Left lung (tissue), 4 donors: ENCODE measurements at regions not wholly inside any gene's neighbourhood (a gene's known extent, or its start where the extent isn't known, plus 50 kb on each side); places are given as distances from the start of the nearest gene placed in this dataset.
"Not testable (repeated sequence)": the region's sequence is repeated elsewhere in the genome, so short reads cannot be mapped to it uniquely, and the experiment has no call there.

Experiments used
- ATAC-seq: fragments of 200-7000 bp; cut with Tn5 transposase; one replicate; pipeline ENCODE4 v1.9.1; 2020; ENCODE audit warnings: moderate library complexity
- DNase-seq, 4 donors: peaks; one replicate each; pipeline ENCODE4 v3.0.0-alpha.2; 2013 to 2020
- H3K27ac ChIP-seq, 2 donors: fragments of 200-600 bp; sonication (generic) in 1 of 2; one replicate each; pipeline versions ENCODE4 v1.5.0 to v1.8.0; 2020 to 2021
- H3K27me3 ChIP-seq, 2 donors: fragments of 200-600 bp; sonication (generic) in 1 of 2; one replicate each; pipeline versions ENCODE4 v1.5.0 to v1.8.0; 2020 to 2021
- H3K36me3 ChIP-seq, 2 donors: fragments of 200-600 bp; sonication (generic) in 1 of 2; one replicate each; pipeline versions ENCODE4 v1.5.0 to v1.8.0; 2020 to 2021
- H3K4me1 ChIP-seq, 2 donors: fragments of 200-600 bp; one replicate each; pipeline ENCODE4 v1.8.0; 2021
- H3K4me3 ChIP-seq, 2 donors: fragments of 200-600 bp; sonication (generic) in 1 of 2; one replicate each; pipeline versions ENCODE4 v1.5.0 to v1.8.0; 2020 to 2021; ENCODE audit warnings: mild to moderate bottlenecking in 1 of 2
- H3K9me3 ChIP-seq, 2 donors: fragments of 200-600 bp; sonication (generic) in 1 of 2; one replicate each; pipeline versions ENCODE4 v1.5.0 to v1.8.0; 2020 to 2021
- CTCF ChIP-seq, 2 donors: fragments of 200-600 bp; sonication (generic) in 1 of 2; IDR thresholded peaks; one replicate each; pipeline versions ENCODE4 v1.5.0 to v1.8.0; 2021; ENCODE audit warnings: antibody characterized with exemption in 2 of 2
- intact Hi-C, 2 donors: fragments of 100-400 bp; cut with DNase I; formaldehyde crosslinking; loops; one replicate each; pipeline versions ENCODE4 v1.11.2 to v1.14.2; 2022
- donor health status: DM: no; HTN: yes; CAD: no.
- donor health status: DM: no; HTN: no; CAD: no.

GRCh38 chr13:76289558-76289957, 596.6 kb downstream of the KCTD12 start:
- Histone ChIP-seq H3K27me3 (no peaks in the 10 kb centered on the region), H3K9me3 (peaks cover 0 to 2% of the 10 kb centered on the region in 2 donors), H3K27ac (no peak overlapping the region), H3K4me1 (no peaks in the 10 kb centered on the region), H3K4me3 (no peak overlapping the region), H3K36me3 (no peaks in the 10 kb centered on the region)
- intact Hi-C loops: loop anchor here in 1 of 2 donors (5.0 kb wide), 1 partner anchor 407 kb away; no protein-coding TSS in a partner anchor
- DNase-seq (peak in 1 of 4 donors; percentile 21), ATAC-seq (no peak)
- TF ChIP-seq CTCF (IDR thresholded peaks at IDR 0.05): no peak

GRCh38 chr13:76286178-76286577, 600.0 kb downstream of the KCTD12 start:
- peak overlapping the region in 1 of 2 donors; percentile 72 for H3K27ac ChIP-seq
- ATAC-seq (peak; percentile 82), DNase-seq (no peak)
- H3K9me3 ChIP-seq: peaks cover 0 to 2% of the 10 kb centered on the region in 2 donors
- H3K4me1 ChIP-seq: no peaks in the 10 kb centered on the region
- intact Hi-C loops: loop anchor here in 1 of 2 donors (5.0 kb wide), 1 partner anchor 404 kb away; no protein-coding TSS in a partner anchor
- H3K27me3 ChIP-seq: no peaks in the 10 kb centered on the region
- no peak for TF ChIP-seq CTCF (IDR thresholded peaks at IDR 0.05)
- H3K4me3 ChIP-seq: no peak overlapping the region
- H3K36me3 ChIP-seq: no peaks in the 10 kb centered on the region

GRCh38 chr13:76285463-76285862, 600.7 kb downstream of the KCTD12 start:
- ATAC-seq: peak; percentile 41
- H3K9me3 ChIP-seq: peaks cover 0 to 2% of the 10 kb centered on the region in 2 donors
- H3K27ac ChIP-seq: peak overlapping the region; percentile 19 to 72
- no peak overlapping the region for H3K4me3 ChIP-seq
- intact Hi-C loops: loop anchor here in 1 of 2 donors (5.0 kb wide), 1 partner anchor 403 kb away; no protein-coding TSS in a partner anchor
- no peaks in the 10 kb centered on the region for H3K4me1 ChIP-seq
- DNase-seq: no peak
- no peak for TF ChIP-seq CTCF (IDR thresholded peaks at IDR 0.05)
- no peaks in the 10 kb centered on the region for H3K27me3 ChIP-seq
- H3K36me3 ChIP-seq: no peaks in the 10 kb centered on the region

- H3K4me1 ChIP-seq, H3K9me3 ChIP-seq, ATAC-seq, H3K27ac ChIP-seq, H3K4me3 ChIP-seq, DNase-seq, intact Hi-C loops, H3K36me3 ChIP-seq, H3K27me3 ChIP-seq: not testable (repeated sequence)
These were observed 606.4 kb downstream of the KCTD12 start for GRCh38 chr13:76279766-76280165.

GRCh38 chr13:76271728-76272232, 614.4 kb downstream of the KCTD12 start:
- peaks cover 0 to 7% of the 10 kb centered on the region in 2 donors for H3K9me3 ChIP-seq
- intact Hi-C loops: no loop called here
- H3K27ac ChIP-seq: no peak overlapping the region
- no peaks in the 10 kb centered on the region for H3K27me3 ChIP-seq
- TF ChIP-seq CTCF (IDR thresholded peaks at IDR 0.05): no peak
- ATAC-seq: no peak
- no peaks in the 10 kb centered on the region for H3K4me1 ChIP-seq
- no peak for DNase-seq
- no peaks in the 10 kb centered on the region for H3K36me3 ChIP-seq
- H3K4me3 ChIP-seq: no peak overlapping the region

GRCh38 chr13:76268307-76268706, 617.9 kb downstream of the KCTD12 start:
- H3K27ac ChIP-seq, intact Hi-C loops, H3K27me3 ChIP-seq, H3K4me1 ChIP-seq, H3K36me3 ChIP-seq, H3K9me3 ChIP-seq, H3K4me3 ChIP-seq, ATAC-seq, DNase-seq: not testable (repeated sequence)
